ENCODE measurements at regions not wholly inside any gene's neighbourhood (a gene's known extent, or its start where the extent isn't known, plus 50 kb on each side); places are given as distances from the start of the nearest gene placed in this dataset.

DNA sequence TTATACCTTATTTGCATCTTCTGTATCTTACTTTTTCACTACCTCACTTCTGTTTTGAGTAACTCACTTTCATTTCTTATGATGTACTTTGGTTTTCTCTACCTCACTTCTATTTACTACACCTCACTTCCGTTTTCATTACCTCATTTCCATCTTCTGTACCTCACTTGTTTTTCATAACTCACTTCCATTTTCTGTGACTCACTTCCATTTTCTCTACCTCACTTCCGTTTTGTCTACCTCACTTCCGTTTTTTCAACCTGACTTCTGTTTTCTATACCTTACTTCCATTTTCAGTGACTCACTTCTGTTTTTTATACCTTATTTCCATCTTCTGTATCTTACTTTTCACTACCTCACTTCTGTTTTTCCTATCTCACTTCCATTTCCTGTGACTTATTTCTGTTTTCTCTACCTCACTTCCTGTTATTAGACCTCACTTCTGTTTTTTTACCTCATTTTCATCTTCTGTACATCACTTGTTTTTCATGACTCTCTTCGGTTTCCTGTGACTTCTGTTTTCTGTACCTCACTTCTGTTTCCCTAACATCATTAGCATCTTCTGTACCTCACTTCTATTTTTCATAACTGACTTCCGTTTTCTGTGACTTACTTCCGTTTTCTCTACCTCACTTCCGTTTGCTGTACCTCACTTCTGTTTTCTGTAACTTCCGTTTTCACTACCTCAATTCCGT, 493.1 kb upstream of the AKR1E2 start:
- no peak for DNase-seq

DNA sequence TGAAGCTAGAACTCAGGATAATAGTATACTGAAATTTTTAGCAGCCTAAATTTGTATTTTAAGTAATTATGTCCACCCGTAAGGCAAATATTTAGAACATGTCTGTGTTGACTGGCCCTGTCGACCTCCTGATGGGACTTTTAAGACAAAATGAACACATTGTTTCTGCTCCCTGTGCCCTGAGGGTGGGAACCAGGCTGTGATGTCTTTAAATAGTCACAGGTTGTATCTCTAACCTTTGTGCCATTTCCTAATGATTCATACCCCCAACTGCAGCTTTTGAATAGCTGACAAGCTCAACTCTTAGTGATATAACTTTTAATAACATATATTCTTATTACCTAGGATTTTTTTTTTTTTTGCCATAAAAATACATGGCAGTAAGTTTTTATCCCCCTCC, 494.9 kb upstream of the AKR1E2 start:
- DNase-seq, result no peak

DNA sequence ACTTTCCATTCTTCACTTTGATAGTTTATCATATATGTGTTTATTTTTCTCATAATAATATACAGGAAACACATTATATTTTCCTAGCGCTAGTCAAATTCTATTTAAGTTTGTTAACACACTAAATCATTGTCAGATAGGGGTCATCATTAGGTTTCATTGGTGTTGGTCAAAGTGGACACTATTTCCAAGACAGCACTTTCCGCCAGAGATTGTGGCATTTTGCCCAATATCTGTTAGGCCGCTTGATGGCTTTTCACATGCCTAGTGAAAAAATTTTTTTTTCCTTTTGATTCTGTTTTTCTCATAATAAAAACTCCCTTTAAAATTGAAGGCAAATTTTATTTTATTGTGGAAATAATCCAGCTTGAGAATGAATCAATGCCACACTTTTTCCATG, 495.4 kb upstream of the AKR1E2 start:
- DNase-seq, result no peak

- DNase-seq, result no peak
These were observed 496.8 kb upstream of the AKR1E2 start for GRCh38 chr10:4329225-4329624.

DNA sequence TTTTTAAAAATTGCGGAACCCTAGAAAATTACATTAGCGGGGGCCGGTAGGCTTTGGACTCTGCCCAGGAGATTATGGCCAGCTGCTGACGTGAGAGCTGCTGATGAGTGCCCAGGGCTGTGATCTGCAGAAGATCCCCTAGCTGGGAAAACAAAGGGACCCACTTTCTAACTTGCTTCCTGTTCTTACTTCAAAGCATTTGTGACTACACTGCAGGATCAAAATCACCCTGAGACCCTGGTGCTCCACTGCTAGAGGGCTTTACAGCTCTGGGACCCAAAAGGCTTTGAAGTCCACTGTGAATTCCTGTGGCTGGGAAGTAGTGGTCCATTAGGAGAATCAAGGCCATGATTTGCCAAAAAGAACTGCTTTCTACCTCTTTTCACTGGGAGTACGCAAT, 499.4 kb upstream of the AKR1E2 start:
- DNase-seq, result no peak

- DNase-seq, result no peak
These were observed 506.1 kb upstream of the AKR1E2 start for GRCh38 chr10:4319870-4320367.

GRCh38 chr10:4316161-4316810, 509.7 kb upstream of the AKR1E2 start:
- DNase-seq, result no peak

- no peak for DNase-seq
These were observed 510.5 kb upstream of the AKR1E2 start for GRCh38 chr10:4315551-4315950.

GRCh38 chr10:4313051-4313450, 513.0 kb upstream of the AKR1E2 start:
- DNase-seq, result no peak

DNA sequence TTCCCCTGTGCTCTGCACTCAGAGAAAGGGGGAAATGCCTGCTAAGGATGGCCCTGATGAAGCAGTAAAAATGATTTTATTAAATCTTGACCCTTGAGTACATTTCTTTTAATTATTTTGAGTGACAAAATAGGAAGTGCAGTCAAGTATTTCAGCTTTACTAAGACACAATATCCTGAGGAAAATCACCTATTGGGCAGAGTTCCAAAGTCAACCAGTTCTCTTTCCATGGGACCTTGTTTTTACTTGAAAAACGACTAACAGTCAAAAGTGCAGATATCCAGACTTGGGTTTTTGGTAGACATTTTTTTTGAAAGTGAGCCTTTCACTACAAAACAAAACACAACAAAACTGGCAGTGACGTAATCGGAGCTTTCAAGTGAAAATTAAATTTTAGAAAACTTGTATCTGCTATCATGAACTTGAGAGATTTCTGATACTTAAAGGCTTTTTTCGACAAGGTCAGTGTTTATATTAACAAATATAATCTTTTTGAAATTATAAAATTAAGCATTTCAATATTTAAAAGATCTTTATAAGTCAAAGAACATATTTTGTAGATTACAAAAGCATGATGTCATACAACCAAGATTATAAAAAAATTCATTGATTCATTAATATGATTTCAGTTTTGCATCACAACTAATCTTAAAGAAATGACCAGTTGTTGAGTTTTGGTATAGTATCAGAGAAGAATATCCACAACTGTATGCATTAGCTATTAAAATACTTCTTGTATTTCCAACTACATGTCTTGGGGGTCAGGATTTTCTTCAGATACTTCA, 513.8 kb upstream of the AKR1E2 start:
- DNase-seq, result no peak

DNA sequence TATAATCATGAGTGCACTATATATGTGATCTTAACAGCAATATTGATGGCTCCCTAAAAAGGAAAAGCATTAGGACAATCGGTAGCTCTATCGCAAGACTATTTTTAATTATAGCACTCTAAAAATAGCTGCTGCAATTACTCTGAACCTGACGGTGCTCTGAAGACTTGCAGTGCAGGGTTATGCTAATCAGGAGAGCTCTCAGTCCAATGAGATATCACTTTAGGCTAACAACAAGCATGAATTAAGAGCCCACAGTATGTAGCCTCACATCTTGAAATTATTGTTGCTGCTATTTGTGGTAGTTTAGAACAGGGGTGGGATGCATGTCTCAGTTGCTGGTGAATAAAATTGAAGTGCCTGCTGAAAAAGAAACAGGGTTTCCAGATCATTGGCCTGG, 515.8 kb upstream of the AKR1E2 start:
- no peak for DNase-seq

DNA sequence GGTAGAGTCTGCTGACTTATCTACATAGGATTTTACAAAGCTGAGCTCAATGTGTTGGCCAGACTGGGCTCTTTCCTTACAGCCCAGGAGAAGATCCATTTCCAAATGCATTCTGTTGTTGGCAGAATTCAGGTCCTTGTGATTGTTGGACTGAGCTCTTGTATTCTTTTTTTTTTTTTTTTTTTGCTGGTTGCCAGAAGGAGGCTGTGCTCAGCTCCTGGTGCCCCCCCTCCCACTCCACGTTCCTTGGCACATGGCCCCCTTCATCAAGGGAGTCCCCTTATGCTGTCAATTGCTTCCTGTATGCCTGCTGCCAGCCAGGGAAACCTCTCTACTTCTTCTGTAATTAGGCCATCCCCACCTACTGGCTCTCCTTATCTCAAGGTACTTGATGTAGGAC, 518.1 kb upstream of the AKR1E2 start:
- DNase-seq, result no peak

- no peak for DNase-seq
These were observed 519.1 kb upstream of the AKR1E2 start for GRCh38 chr10:4306871-4307270.

DNA sequence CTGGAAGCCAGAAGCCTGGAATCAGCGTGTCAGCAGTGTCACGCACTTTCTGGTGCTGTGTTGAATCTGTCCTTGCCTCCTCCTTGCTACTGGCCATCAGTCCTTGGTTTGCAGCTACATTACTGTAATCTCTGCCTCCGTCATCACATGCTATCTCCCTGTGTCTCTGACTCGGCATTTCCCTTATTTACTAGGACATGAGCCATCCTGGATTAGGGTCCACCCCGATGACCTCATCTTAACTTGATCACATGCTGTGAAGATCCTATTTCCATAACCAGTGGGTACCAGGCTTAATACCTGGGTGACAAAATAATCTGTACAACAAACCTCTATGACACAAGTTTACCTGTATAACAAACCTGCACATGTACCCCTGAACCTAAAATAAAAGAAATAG, 518.0 kb upstream of the KLF6 start:
- no peak for DNase-seq

DNA sequence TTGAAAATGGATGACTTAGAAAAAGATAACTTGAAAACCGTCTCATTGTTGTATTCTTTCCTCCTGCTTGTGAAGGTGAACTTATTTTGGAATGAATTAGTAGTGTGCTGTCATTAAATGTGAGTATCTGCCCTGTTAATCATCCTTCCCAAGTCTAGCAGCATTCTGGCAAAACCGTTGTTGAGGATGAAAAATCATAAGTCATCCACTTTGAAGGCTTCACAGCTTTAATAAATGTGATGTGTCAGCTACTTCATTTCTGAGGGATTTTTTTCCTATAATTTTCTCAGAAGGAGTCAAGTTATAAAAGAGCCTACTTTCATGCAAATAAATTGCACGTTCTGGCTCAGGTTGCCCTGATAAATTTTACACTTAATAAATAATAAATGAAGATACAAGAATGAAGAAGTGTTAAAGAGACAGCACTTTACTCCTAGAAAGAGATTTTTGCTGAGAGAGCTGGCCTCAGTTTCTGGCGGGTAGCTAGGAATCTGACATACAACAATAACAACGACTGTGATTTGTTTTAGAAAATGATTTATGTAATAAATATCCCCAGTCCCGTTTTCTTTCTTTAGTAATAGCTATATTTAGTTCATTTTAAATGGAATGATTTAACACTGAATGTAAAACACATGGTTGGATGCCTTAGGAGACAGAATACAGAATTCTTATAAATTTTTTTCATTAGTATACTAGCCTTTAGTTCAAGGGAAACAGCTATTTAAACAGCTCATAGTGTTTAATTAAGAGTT, 516.5 kb upstream of the KLF6 start:
- no peak for DNase-seq

DNA sequence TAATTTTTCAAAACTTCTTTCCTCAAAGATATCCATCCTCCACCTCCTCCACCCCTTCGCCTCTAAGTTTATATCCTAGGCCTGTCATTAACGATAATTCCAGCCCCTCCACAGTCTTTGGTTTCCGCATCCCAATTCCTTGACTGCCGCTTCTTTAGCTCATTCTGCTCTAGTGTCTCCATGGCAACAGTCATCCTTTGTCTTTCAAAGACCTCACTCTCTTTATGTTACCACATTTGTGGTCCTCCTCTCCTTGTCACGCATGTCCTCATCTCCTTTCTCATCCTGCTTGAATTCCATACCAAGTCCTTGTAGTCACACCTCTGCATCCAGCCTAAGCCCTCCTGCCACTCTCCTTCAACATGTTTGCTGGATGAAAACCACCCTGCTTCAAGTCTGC, 511.2 kb upstream of the KLF6 start:
- DNase-seq, result no peak

DNA sequence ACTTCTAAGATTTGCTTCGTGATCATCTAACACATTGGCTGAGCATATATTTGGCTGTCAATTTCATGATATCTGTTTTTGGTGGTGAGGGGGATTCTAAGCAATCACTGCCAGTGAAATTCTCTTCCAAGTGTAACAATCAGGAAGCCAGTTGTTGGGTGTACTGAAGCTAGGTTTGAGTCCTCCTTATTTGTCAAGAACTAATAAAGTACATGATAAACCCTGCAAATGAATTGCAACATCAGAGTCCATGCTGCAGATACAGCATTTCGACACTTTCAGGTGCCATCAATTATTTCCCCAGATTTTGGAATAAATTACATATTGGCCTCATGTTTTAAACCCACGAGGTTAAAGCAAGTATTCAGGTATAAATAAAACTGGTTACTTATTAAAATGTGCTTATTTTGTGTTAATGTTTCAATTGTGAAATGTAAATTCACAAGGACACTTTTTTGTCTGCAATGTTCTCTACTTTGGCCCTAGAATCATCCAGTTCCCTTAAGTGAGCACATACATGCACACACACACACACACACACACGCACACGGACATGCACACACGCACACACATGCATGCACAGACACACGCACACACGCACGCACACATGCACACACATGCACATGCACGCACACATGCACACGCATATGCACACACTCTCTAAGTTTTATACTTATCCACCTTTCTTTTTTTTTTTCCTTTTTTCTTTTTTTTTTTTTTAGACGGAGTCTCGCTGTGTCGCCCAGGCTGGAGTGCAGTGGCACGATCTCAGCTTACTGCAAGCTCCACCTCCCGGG, 510.2 kb upstream of the KLF6 start:
- no peak for DNase-seq

DNA sequence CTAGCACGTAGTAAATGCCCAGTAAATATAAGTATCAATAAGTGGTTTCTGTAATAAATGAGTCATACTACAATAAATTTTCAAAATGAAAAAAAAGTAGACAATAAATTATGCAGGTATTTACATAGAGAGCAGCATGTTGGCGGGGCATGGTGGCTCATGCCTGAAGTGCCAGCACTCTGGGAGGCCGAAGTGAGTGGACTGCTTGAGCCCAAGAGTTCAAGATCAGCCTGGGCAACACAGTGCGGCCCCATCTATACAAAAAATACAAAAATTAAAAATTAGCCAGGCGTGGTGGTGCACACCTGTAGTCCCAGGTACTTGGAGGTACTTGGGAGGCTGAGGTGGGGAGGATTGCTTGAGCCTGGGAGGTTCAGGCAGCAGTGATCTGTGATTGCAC, 509.3 kb upstream of the KLF6 start:
- no peak for DNase-seq

- DNase-seq, result no peak
These were observed 507.0 kb upstream of the KLF6 start for GRCh38 chr10:4291990-4292389.

DNA sequence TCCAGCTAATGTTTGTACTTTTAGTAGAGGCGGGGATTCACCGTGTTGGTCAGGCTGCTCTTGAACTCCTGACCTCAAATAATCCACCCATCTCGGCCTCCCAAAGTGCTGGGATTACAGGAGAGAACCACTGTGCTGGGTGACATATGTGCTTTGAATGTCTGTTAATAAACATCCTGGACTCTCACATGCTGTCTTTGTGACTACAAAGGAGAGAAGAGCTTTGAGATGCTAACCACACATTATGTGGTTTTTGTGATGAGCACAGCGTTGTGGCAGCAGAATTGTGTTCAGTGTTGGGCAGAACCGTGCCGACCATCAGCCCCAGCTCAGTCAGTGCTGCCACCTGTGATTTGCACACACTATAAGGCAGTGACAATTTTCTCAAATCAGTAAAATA, 500.1 kb upstream of the KLF6 start:
- no peak for DNase-seq

GRCh38 chr10:4283846-4284610, 499.0 kb upstream of the KLF6 start:
- no peak for DNase-seq

- no peak for DNase-seq
These were observed 497.5 kb upstream of the KLF6 start for GRCh38 chr10:4282496-4282895.

All from activated CD4-positive, CD25-positive, alpha-beta regulatory T cell treated with anti-CD3 and anti-CD28 coated beads, Interleukin-2, amount 50 U/mL, for 72 hours (primary cell).